Activated CD4-positive, alpha-beta T cell treated with anti-CD3 and anti-CD28 coated beads for 36 hours (primary cell): ENCODE measurements at regions not wholly inside any gene's neighbourhood (a gene's known extent, or its start where the extent isn't known, plus 50 kb on each side); places are given as distances from the start of the nearest gene placed in this dataset.

Experiments
- ATAC-seq: fragments of 200-7000 bp; cut with Tn5 transposase; one replicate; pipeline ENCODE4 v1.10.0; 2021; ENCODE audit warnings: mild to moderate bottlenecking, moderate library complexity
- CTCF ChIA-PET: fragments of 350-600 bp; sonication (Branson Sonifier 250); formaldehyde crosslinking; loops from one replicate; lab custom pipeline; 2021; ENCODE audit warnings: antibody characterized with exemption; lab: Charles Lee
- POLR2A ChIA-PET: fragments of 350-600 bp; sonication (Branson Sonifier 250); formaldehyde crosslinking; loops from one replicate; lab custom pipeline; 2021; ENCODE audit warnings: antibody characterized with exemption, inconsistent platforms; lab: Charles Lee
- DNase-seq: peaks from one replicate; pipeline ENCODE4 v3.0.0-alpha.2; 2020
- H3K27ac Mint-ChIP-seq: one replicate; pipeline ENCODE4 v1.8.0; 2021; ENCODE audit warnings: mixed read lengths
- H3K27me3 Mint-ChIP-seq: one replicate; pipeline ENCODE4 v1.8.0; 2021; ENCODE audit warnings: mixed read lengths
- H3K36me3 Mint-ChIP-seq: one replicate; pipeline ENCODE4 v1.8.0; 2021; ENCODE audit warnings: low read depth, mixed read lengths
- H3K4me1 Mint-ChIP-seq: one replicate; pipeline ENCODE4 v1.8.0; 2021; ENCODE audit warnings: mixed read lengths
- H3K4me3 Mint-ChIP-seq: one replicate; pipeline ENCODE4 v1.8.0; 2021; ENCODE audit warnings: mild to moderate bottlenecking, moderate library complexity, mixed read lengths
- H3K9me3 Mint-ChIP-seq: one replicate; pipeline ENCODE4 v1.8.0; 2021; ENCODE audit warnings: low read depth, mixed read lengths
- intact Hi-C, 2 experiments: fragments of 100-400 bp; cut with DNase I in 1 of 2; cut with micrococcal nuclease in 1 of 2; formaldehyde crosslinking; loops; one replicate each; pipeline versions ENCODE4 v1.14.2 to v1.15.1; 2022 to 2024; cut with DNase I, micrococcal nuclease

DNA sequence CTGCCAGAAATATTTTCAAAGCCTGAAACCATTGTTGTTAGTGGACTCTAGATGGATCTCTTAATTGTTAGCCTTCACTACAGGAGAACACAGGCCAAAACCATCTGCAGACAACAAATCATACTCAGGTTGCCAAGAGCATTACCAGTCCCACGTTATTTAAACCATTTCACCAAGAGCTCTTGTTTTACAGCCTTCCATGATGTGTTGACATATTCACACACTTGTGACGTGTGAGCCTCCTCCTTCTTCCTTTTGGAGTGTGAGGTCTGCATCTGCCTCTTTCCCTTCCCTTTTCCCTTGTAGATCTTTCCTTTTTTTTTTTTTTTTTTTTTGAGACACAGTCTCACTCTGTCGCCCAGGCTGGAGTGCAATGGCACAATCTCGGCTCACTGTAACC lies 279.0 kb downstream of the AUH start:
- Mint-ChIP-seq H3K4me3 (no peak overlapping the region), H3K36me3 (no peaks in the 10 kb centered on the region), H3K4me1 (peaks cover 23% of the 10 kb centered on the region), H3K27me3 (peaks cover 2% of the 10 kb centered on the region), H3K9me3 (peaks cover 2% of the 10 kb centered on the region), H3K27ac (no peak overlapping the region)
- intact Hi-C loops, result no loop called here
- CTCF ChIA-PET, result interaction anchor here (0.6 kb wide), 1 partner anchor 1135 kb away, joined by 3 read pairs; no protein-coding TSS in a partner anchor
- DNase-seq, result no peak
- POLR2A ChIA-PET, result no interaction called here
- ATAC-seq, result no peak

- peaks cover 2% of the 10 kb centered on the region for H3K9me3 Mint-ChIP-seq
- H3K27ac Mint-ChIP-seq, result no peak overlapping the region
- H3K4me1 Mint-ChIP-seq, result peaks cover 32% of the 10 kb centered on the region
- intact Hi-C loops, result no loop called here
- DNase-seq (no peak), ATAC-seq (no peak)
- H3K36me3 Mint-ChIP-seq, result peaks cover 7% of the 10 kb centered on the region
- no peak overlapping the region for H3K4me3 Mint-ChIP-seq
- CTCF ChIA-PET, result interaction anchor here (1.1 kb wide), 1 partner anchor 15 kb away, joined by 3 read pairs; no protein-coding TSS in a partner anchor
- POLR2A ChIA-PET, result no interaction called here
- peaks cover 6% of the 10 kb centered on the region for H3K27me3 Mint-ChIP-seq
Measured at GRCh38 chr9:91084896-91085516, 276.7 kb downstream of the AUH start.

DNA sequence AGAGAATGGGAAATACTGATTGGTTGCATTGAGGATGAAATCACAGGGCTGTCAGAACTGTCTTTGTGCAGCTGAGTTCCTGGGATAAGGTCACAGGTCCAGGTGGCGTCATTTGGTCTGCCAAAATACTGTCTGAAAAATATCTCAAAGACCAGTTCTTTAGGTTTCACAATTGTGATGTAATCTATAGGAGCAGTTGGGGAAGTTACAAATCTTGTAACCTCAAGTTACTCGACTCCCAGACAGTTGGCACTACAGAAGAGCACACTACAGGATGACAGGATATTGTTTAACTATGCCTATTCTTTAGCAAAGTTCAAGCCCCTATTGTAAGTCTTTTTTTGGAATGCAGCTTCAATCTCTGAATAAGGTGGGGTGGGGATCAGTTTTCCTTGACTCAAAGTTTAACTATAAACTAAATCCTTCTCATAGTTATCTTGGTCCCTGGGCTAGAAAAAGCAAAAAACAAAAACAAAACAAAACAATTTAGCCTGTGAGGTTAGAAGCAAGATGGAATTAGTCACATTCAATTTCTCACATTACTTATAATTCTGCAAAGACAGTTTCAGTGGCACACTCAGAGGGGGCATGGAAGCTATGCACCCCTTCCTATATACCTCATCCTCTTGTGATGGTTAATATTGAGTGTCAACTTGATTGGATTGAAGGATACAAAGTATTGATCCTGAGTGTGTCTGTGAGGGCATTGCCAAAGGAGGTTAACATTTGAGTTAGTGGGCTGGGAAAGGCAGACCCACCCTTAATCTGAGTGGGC lies 276.0 kb downstream of the AUH start:
- peaks cover 6% of the 10 kb centered on the region for H3K27me3 Mint-ChIP-seq
- CTCF ChIA-PET, result interaction anchor here (1.1 to 1.3 kb wide), 2 partner anchors 10 to 14 kb away, joined by 3 read pairs; no protein-coding TSS in a partner anchor
- ATAC-seq (peak; percentile 75), DNase-seq (no peak)
- H3K9me3 Mint-ChIP-seq, result peaks cover 2% of the 10 kb centered on the region
- peaks cover 7% of the 10 kb centered on the region for H3K36me3 Mint-ChIP-seq
- H3K27ac Mint-ChIP-seq, result no peak overlapping the region
- intact Hi-C loops, result no loop called here
- POLR2A ChIA-PET, result no interaction called here
- no peak overlapping the region for H3K4me3 Mint-ChIP-seq
- peaks cover 34% of the 10 kb centered on the region for H3K4me1 Mint-ChIP-seq

GRCh38 chr9:91086657-91087461 lies 274.9 kb downstream of the AUH start:
- Mint-ChIP-seq H3K4me1 (peaks cover 34% of the 10 kb centered on the region), H3K27ac (no peak overlapping the region), H3K36me3 (peaks cover 7% of the 10 kb centered on the region), H3K27me3 (peaks cover 4% of the 10 kb centered on the region), H3K4me3 (no peak overlapping the region), H3K9me3 (peaks cover 2% of the 10 kb centered on the region)
- ChIA-PET POLR2A (interaction anchor here (1.0 kb wide), 1 partner anchor 91 kb away, joined by 3 read pairs; no protein-coding TSS in a partner anchor), CTCF (interaction anchor here (1.3 kb wide), 1 partner anchor 9 kb away, joined by 3 read pairs; no protein-coding TSS in a partner anchor)
- ATAC-seq, result peak; percentile 13
- no peak for DNase-seq
- intact Hi-C loops, result no loop called here

DNA sequence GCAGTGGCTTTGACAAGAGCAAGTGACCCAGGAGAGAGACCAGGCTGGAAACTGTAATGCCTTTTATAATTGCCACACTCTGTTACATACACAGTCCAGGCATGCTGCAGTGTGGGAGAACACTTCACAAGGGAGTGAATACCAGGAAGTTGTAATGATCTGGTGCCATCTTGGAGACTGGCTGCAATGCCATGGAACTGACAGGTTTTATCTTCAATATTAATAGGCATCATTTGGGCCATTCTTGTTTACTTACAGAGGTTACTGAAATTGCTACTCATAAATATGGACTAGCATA lies 274.3 kb downstream of the AUH start:
- Mint-ChIP-seq H3K27me3 (peaks cover 4% of the 10 kb centered on the region), H3K27ac (no peak overlapping the region), H3K36me3 (peaks cover 7% of the 10 kb centered on the region), H3K9me3 (peaks cover 2% of the 10 kb centered on the region), H3K4me1 (peaks cover 34% of the 10 kb centered on the region), H3K4me3 (no peak overlapping the region)
- no peak for ATAC-seq
- intact Hi-C loops, result no loop called here
- POLR2A ChIA-PET, result no interaction called here
- DNase-seq, result no peak
- CTCF ChIA-PET, result no interaction called here

DNA sequence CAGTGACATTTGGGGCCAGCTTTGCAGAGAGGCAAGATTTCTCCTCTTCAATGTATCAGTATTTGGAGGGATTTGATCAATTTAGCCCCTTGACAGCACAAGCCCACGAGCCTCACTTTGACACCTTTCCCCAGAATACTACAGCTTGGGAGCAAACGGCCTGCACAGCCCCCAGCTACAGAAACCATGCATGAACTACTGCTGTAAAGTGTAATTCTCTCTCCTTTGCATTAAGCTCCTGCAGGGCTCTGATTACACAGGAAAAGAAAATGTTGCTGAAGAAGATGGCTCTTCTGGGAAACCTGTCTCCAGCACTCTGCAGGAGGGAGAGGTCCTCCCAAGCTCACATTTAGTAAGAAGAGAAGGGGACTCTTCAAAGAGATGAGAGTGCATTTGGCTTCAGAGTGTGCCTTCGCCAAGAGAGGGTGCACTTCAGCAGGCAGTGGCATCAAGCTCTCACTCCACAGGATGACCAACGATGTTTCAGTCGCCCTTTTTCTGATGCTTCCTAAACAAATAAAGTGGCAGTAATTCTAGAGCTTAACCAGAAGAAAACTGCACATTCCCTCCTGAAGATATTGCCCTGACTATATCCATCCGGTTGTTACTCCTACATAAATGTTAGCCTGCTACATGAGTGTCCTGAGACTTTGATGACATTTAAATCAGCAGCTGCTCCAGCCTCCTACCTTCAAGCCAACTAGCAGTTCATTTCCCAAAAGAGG lies 272.2 kb downstream of the AUH start:
- POLR2A ChIA-PET, result interaction anchor here (1.6 kb wide), 1 partner anchor 118 kb away, joined by 3 read pairs; no protein-coding TSS in a partner anchor
- Mint-ChIP-seq H3K36me3 (peaks cover 16% of the 10 kb centered on the region), H3K9me3 (peaks cover 14% of the 10 kb centered on the region), H3K27ac (peak overlapping the region; percentile 60), H3K27me3 (peaks cover 4% of the 10 kb centered on the region), H3K4me1 (peaks cover 39% of the 10 kb centered on the region), H3K4me3 (no peak overlapping the region)
- peak; percentile 53 for ATAC-seq
- CTCF ChIA-PET, result interaction anchor here (0.7 to 1.7 kb wide), 6 partner anchors 10 to 337 kb away, joined by 3 to 7 read pairs (median 3); no protein-coding TSS in a partner anchor
- intact Hi-C loops, result no loop called here
- peak; percentile 48 for DNase-seq

DNA sequence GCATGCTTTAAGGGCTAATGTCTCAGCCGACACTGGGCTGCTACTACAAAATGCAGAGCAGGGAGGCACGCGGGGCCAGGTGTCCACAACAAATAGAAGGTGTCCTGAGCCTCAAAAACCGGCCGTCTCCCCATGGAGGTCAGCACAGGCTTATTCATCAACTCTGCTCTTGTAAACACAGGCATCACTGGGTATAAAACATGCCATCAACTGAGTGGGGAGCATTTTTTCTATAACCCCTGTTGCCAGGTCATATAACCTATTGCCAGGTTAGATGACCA lies 271.6 kb downstream of the AUH start:
- ChIA-PET CTCF (interaction anchor here (0.7 to 1.1 kb wide), 3 partner anchors 10 to 337 kb away, joined by 3 to 7 read pairs (median 3); no protein-coding TSS in a partner anchor), POLR2A (interaction anchor here (1.6 kb wide), 1 partner anchor 118 kb away, joined by 3 read pairs; no protein-coding TSS in a partner anchor)
- peaks cover 42% of the 10 kb centered on the region for H3K4me1 Mint-ChIP-seq
- peaks cover 4% of the 10 kb centered on the region for H3K27me3 Mint-ChIP-seq
- DNase-seq (no peak), ATAC-seq (no peak)
- H3K4me3 Mint-ChIP-seq, result no peak overlapping the region
- peaks cover 17% of the 10 kb centered on the region for H3K9me3 Mint-ChIP-seq
- H3K27ac Mint-ChIP-seq, result peak overlapping the region; percentile 60
- intact Hi-C loops, result no loop called here
- H3K36me3 Mint-ChIP-seq, result peaks cover 20% of the 10 kb centered on the region

GRCh38 chr9:91092214-91092613 lies 269.5 kb downstream of the AUH start:
- CTCF ChIA-PET, result no interaction called here
- intact Hi-C loops, result no loop called here
- Mint-ChIP-seq H3K36me3 (peaks cover 29% of the 10 kb centered on the region), H3K9me3 (peaks cover 17% of the 10 kb centered on the region), H3K27ac (no peak overlapping the region), H3K4me3 (no peak overlapping the region), H3K27me3 (peaks cover 4% of the 10 kb centered on the region), H3K4me1 (peaks cover 32% of the 10 kb centered on the region)
- DNase-seq (no peak), ATAC-seq (no peak)
- POLR2A ChIA-PET, result no interaction called here

DNA sequence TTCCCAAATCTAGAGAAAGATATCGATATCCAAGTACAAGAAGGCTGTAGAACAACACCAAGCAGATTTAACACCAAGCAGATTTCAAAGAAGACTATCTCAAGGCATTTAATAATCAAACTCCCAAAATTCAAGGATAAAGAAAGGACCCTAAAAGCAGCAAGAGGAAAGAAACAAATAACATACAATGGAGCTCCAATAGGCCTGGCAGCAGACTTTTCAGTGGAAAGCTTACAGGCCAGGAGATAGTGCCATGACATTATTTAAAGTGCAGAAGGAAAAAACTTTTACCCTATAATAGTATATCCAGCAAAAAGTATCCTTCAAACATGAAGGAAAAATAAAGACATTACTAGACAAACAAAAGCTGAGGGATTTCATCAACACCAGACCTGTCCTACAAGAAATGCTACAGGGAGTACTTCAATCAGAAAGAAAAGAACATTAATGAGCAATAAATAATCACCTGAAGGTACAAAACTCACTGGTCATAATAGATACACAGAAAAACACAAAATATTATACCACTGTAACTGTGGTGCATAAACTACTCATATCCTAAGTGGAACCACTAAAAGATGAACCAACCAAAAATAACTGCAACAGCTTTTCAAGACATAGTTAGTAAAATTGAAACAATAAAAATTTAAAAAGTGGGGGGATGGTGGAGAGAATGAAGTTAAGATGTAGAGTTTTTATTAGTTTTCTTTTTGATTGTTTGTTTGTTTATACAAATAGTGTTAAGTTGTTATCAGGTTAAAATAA lies 267.2 kb downstream of the AUH start:
- H3K27ac Mint-ChIP-seq, result peak overlapping the region; percentile 38
- H3K27me3 Mint-ChIP-seq, result no peaks in the 10 kb centered on the region
- no peak overlapping the region for H3K4me3 Mint-ChIP-seq
- ChIA-PET CTCF (interaction anchor here (1.2 kb wide), 1 partner anchor 9 kb away, joined by 7 read pairs; no protein-coding TSS in a partner anchor), POLR2A (interaction anchor here (1.0 kb wide), 2 partner anchors 23 to 99 kb away, joined by 3 to 5 read pairs; no protein-coding TSS in a partner anchor)
- DNase-seq, result no peak
- H3K4me1 Mint-ChIP-seq, result peaks cover 46% of the 10 kb centered on the region
- peaks cover 16% of the 10 kb centered on the region for H3K9me3 Mint-ChIP-seq
- peak; percentile 44 for ATAC-seq
- intact Hi-C loops, result no loop called here
- H3K36me3 Mint-ChIP-seq, result peaks cover 22% of the 10 kb centered on the region

DNA sequence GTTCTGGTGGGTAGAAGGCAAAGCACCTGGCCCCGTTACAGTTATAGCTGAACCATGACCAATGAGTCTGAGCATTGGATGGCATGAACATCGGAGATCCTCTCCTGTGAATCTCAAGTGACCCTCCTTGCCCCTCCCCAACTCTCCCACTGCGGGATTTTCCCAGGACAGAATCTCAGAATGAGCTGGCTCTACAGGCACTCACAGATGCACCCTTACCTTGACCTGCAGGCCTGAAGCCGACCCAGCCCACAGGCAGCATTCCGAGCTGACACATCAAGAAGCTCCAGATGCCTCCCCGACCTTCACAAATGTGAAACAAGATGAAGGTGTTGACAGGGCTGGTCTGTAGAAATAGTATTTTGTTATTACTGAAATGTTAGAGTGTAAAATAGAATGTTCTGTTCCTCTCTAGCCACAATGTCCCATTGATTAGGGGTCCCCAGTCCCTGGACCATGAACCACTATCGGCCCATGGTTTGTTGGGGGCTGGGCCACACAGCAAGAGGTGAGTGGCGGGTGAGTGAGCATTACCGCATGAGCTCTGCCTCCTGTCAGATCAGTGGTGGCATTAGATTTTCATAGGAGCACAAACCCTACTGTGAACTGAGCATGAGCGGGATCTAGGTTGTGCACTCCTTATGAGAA lies 263.4 kb downstream of the AUH start:
- H3K27me3 Mint-ChIP-seq, result no peaks in the 10 kb centered on the region
- intact Hi-C loops, result no loop called here
- peaks cover 11% of the 10 kb centered on the region for H3K9me3 Mint-ChIP-seq
- CTCF ChIA-PET, result interaction anchor here (2.3 to 3.2 kb wide), 2 partner anchors 27 to 109 kb away, joined by 12 to 13 read pairs; no protein-coding TSS in a partner anchor
- peak overlapping the region; percentile 97 for H3K27ac Mint-ChIP-seq
- no peak overlapping the region for H3K4me3 Mint-ChIP-seq
- peaks cover 77% of the 10 kb centered on the region for H3K4me1 Mint-ChIP-seq
- POLR2A ChIA-PET, result interaction anchor here (2.4 kb wide), 1 partner anchor 48 kb away, joined by 33 read pairs; no protein-coding TSS in a partner anchor
- DNase-seq, result no peak
- H3K36me3 Mint-ChIP-seq, result peaks cover 29% of the 10 kb centered on the region
- no peak for ATAC-seq
